HUDEP-2 (cell line): ENCODE measurements at regions not wholly inside any gene's neighbourhood (a gene's known extent, or its start where the extent isn't known, plus 50 kb on each side); places are given as distances from the start of the nearest gene placed in this dataset.
"Not testable (repeated sequence)": the region's sequence is repeated elsewhere in the genome, so short reads cannot be mapped to it uniquely, and the experiment has no call there.

ENCODE experiments used
- DNase-seq, 76 experiments: peaks; one replicate each; lab custom pipeline; 2025; ENCODE audit not compliant: unreplicated experiment in 76 of 76; lab: John Stamatoyannopoulos, UW

DNA sequence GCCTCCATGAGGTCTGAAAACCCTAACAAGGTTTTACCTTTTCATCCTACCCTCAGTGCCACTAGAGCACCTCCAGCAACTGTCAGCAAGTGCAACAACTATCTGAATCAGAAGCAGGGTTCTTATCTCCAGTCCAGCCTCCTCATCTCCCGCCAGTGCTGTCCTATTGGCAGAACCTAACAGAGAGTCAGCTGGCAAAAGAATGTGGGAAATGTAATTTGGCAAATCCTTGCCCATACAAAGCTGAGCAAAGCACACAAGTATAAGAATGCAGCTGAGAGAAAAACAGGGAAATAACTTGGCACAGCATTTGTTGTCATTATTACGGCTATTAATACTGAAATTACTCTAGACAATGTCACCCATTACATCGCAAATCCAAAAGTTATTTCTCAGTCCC, 124.2 kb downstream of the ATP6V1G3 start:
- no peak for DNase-seq

DNA sequence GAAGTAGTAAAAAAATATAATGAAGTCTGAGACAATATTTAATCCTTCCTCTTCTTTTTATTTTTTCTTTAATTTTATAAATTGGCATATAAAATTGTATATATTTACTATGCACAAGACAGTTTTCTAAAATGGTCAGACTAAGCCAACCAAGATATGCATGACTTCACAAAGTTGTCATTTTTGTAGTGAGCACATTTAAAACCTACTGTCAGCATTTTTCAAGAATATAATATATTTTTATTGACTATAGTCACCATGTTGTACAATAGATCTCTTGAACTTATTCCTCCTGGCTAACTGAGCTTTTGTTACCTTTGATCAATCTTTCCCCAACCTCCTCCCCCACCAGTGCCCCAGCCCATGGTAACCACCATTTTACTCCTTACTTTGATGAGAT, 129.2 kb downstream of the ATP6V1G3 start:
- no peak for DNase-seq

DNA sequence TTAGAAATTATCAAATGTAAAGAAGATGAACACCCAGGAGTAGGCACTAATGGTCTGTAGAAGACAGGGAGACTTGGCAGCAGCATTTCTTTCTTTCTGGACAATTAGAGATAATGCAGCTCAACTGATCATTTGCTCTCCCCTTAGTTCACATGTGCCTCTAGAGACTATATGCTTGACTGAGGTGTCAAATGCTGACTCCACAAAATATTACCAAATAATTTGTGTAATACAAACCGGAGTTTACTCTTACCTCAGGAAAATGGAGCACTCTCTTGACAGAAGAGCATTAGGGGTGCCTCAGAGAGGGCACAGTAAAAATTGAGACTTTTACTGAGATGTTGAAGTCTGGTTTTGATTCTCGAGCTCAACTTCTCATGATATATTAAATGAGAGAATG, 131.8 kb downstream of the ATP6V1G3 start:
- DNase-seq = no peak

DNA sequence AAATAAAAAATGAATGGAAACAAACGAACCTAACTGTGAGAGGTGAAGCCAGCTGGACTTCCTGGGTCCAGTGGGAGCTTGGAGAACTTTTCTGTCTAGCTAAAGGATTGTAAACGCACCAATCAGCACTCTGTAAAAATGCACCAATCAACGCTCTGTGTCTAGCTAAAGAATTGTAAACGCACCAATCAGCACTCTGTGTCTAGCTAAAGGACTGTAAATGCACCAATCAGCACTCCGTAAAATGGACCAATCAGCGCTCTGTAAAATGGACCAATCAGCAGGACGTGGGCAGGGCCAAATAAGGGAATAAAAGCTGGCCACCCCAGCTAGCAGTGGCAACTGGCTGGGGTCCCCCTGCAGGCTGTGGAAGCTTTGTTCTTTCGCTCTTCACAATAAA, 135.8 kb downstream of the ATP6V1G3 start:
- DNase-seq = not testable (repeated sequence)

DNA sequence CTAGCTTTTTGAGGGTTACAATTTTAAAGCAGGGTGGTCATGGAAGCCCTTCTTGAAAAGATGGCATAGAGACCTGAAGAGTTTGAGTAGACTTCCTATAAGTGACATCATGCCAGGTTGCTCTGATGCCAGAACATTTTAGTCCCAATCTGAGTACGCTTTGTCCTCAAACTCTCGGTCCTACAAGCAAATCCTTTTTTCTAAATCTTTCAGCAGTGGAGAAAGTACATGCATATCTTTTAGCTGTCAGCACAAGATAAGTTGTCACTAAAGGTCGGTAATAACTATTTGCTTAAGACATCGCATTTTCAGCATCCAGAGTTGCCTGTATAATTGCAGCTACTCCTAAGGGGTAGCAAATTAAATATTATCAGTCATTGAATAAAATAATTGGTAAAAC, 140.4 kb downstream of the ATP6V1G3 start:
- DNase-seq = no peak

DNA sequence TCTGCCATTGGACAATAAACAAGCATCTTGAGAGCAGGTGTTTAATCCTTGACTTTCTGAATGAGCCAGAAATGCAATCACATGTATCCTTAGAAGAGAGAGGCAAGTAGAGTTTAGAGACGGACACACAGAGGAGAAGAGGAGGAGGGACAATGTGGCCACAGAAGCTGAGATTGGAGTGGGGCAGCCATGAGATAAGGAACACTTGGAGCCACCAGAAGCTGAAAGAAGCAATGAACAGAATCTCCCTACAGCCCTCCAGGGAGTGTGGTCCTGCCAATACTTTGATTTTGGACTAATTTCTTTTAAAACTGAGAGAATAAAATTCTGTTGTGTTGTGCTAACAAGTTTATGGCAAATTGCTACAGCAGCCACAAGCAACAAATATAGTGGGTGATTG, 141.0 kb downstream of the ATP6V1G3 start:
- no peak for DNase-seq

DNA sequence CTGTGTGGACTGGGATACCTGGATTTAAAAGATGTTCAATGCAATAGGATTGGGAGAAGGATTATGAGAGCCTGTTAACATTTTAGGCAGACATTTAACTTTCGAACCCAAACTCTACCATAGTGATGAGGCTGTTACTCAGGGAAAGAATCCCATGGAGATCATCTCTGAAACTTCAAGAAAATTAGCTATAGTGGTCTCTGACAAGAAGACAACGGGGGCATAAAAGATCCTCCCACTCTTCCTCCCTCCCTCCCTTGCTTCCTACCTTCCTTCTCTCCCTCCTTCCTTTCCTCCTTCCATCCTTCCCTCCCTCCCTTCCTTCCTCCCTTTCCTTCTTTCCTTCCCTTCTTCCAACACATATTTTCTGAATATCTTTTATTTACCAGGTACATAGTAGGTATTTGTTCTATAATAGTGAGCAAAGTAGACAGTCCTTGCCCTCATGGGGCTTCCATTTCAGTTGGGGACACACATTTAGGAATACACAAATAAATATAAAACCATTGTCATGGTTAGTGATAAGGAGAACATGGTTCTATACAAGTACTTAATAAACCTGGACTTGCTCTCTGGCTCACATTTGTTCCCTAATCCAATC, 143.2 kb downstream of the ATP6V1G3 start:
- DNase-seq = no peak

DNA sequence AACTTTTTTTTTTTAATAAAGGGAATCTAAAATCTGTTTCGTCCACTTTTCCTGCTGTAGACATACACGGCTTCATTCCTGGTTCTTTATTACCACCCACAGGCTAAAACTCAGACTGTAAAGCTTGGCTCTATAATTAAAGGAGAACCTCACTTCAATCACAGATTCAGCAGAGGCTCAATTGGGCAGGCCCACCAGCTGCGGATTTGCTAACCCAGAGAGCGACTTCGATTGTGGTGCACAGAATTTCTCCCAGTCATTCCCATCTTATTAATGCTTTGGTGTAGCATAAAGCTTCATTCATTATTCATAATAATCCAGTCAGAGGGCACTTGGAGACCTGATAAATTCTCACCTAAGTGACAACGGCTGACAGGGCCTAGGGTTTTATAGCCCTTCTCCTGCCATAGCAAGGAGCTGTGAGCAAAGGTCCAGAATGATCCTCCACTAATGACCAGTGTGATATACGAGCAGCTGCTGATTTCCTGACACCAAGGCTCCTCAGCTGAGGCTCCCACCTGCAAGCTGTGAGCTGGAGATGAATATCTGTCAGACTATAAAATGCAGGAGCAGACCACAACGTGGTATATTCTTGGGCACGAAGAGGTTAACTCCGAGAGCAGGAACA, 149.0 kb downstream of the ATP6V1G3 start:
- DNase-seq = no peak

DNA sequence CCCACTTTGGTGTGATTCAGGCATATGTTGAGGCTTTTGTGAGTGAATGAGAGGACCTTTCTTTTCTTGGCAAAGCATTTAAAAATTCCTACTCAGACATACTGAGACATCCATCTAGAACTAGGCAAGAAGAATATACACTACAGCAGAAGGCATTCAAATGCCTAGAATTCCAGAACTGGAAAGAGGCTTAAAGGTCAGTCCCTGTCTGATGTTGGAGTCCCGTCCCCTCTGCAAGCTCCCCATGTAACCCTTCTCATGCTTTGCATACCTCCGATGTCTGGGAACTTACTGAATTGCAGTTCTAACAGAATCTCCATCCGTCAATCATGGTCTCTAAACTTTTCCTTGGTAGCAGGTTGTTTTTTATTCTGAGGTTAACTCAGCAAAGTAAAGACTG, 152.9 kb downstream of the ATP6V1G3 start:
- DNase-seq = no peak

DNA sequence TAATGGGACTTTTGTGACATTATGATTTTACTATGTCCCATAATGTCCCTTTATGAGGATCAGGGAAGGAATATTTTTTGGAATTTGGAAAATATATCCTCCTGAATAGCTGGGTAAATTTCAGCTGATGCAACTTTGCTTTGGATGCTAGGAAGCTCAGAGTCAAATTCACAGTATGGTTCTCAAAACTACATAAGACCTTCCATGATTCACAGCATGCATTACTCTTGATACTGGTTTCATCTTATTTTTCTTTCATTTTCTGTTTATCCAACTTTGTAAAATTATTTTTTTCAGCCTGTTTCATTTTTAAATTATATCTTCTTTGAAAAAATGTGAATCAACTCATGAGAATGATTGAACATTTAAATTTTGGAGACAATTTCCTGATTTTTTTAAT, 160.2 kb downstream of the ATP6V1G3 start:
- no peak for DNase-seq

DNA sequence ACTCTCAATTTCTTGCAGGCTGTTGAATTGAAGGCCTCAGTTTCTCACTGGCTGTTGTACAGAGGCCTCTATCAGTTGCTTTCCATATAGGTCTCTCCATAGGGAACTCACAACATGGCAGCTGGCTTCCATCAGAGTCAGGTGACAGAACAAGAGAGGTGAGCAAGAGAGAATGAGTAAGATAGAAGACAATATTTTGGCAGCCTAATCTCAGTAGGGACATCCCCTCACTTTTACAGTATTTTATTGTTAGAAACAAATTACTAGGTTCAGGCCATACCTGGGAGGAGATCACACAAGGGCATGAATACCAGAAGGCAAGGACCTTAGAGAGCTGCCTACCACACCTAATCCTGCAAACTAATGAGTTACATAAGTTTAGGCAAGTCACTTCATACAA, 162.8 kb downstream of the ATP6V1G3 start:
- no peak for DNase-seq

DNA sequence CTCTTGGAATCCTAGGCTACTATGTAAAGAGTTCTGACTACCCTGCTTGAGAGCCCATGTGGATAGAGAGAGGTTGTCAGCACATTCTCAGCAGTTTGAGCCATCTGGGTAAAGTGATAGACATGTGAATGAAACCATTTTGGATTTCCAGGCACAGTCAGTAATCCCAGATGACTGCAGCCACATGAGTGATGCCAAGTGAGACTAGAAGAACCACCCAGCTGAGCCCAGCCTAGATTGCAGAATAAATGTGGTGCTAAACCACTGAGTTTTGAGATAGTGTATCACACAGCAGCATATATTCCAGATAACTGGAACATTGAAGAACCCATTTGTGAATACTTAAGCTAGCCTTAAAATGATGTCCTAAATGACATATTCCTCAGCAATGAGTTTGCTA, 166.2 kb downstream of the ATP6V1G3 start:
- no peak for DNase-seq

DNA sequence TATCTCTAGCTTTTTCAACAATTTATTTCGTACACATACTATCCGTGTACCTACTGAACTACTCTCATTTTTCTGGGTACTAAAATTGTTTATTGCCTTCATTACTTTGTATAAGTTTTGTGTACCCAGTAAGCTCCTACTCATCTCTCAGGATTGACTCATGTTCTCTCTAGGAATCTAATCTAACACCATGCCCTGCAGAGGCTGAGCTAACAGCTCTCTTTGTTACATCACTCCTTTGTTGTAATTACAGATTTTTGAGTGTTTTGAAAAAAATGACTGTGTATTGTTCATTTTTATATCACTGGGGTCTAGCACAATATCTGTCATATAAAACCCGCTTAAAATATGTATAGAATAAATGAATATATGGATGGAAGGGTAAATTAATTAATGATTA, 167.1 kb downstream of the ATP6V1G3 start:
- DNase-seq = no peak
